ENCODE measurements at regions not wholly inside any gene's neighbourhood (a gene's known extent, or its start where the extent isn't known, plus 50 kb on each side); places are given as distances from the start of the nearest gene placed in this dataset.

GRCh38 chr14:101206556-101206955 is 303.0 kb upstream of the RTL1 start:
- H3K9ac ChIP-seq: no peak overlapping the region
- no peak overlapping the region for H3K4me3 ChIP-seq (IDR thresholded peaks at IDR 0.05; ENCODE audit: insufficient read depth, low read depth, low read length)
- H4K20me1 ChIP-seq (ENCODE audit: insufficient read depth): no peaks in the 10 kb centered on the region
- no peak for TF ChIP-seq CTCF (conservative IDR thresholded peaks at IDR 0.05; ENCODE audit: low read depth, low read length)
- no peak overlapping the region for H3K27ac ChIP-seq
- H3K4me1 ChIP-seq (ENCODE audit: low read depth, poor library complexity, severe bottlenecking): no peaks in the 10 kb centered on the region
- H2AFZ ChIP-seq (ENCODE audit: low read depth): no peak overlapping the region
- H3K27me3 ChIP-seq (ENCODE audit: insufficient read depth, low read depth): no peaks in the 10 kb centered on the region; the same call in 1 of the 2 replicates
- no peak overlapping the region for H3K4me2 ChIP-seq
- H3K36me3 ChIP-seq (ENCODE audit: insufficient read depth): no peaks in the 10 kb centered on the region
- H3K79me2 ChIP-seq (ENCODE audit: insufficient read depth, low read depth): no peaks in the 10 kb centered on the region

GRCh38 chr14:101207041-101207440 is 303.5 kb upstream of the RTL1 start:
- TF ChIP-seq CTCF (conservative IDR thresholded peaks at IDR 0.05; ENCODE audit: low read depth, low read length): no peak
- Histone ChIP-seq H4K20me1 (ENCODE audit: insufficient read depth) (no peaks in the 10 kb centered on the region), H3K9ac (no peak overlapping the region), H3K36me3 (ENCODE audit: insufficient read depth) (no peaks in the 10 kb centered on the region), H3K4me3 (IDR thresholded peaks at IDR 0.05; ENCODE audit: insufficient read depth, low read depth, low read length) (no peak overlapping the region), H3K27ac (no peak overlapping the region), H2AFZ (ENCODE audit: low read depth) (no peak overlapping the region), H3K79me2 (ENCODE audit: insufficient read depth, low read depth) (no peaks in the 10 kb centered on the region), H3K4me2 (no peak overlapping the region), H3K4me1 (ENCODE audit: low read depth, poor library complexity, severe bottlenecking) (no peaks in the 10 kb centered on the region), H3K27me3 (ENCODE audit: insufficient read depth, low read depth) (no peaks in the 10 kb centered on the region)

- Histone ChIP-seq H3K79me2 (ENCODE audit: insufficient read depth, low read depth) (no peaks in the 10 kb centered on the region), H3K36me3 (ENCODE audit: insufficient read depth) (no peaks in the 10 kb centered on the region), H3K4me3 (IDR thresholded peaks at IDR 0.05; ENCODE audit: insufficient read depth, low read depth, low read length) (no peak overlapping the region), H3K9ac (no peak overlapping the region), H3K27me3 (ENCODE audit: insufficient read depth, low read depth) (no peaks in the 10 kb centered on the region), H2AFZ (ENCODE audit: low read depth) (no peak overlapping the region), H3K4me2 (no peak overlapping the region), H3K27ac (no peak overlapping the region), H4K20me1 (ENCODE audit: insufficient read depth) (no peaks in the 10 kb centered on the region), H3K4me1 (ENCODE audit: low read depth, poor library complexity, severe bottlenecking) (no peaks in the 10 kb centered on the region)
- no peak for TF ChIP-seq CTCF (conservative IDR thresholded peaks at IDR 0.05; ENCODE audit: low read depth, low read length)
Observed at GRCh38 chr14:101207897-101208296, 304.4 kb upstream of the RTL1 start.

- Histone ChIP-seq H3K9ac (no peak overlapping the region), H2AFZ (ENCODE audit: low read depth) (no peak overlapping the region), H3K4me2 (no peak overlapping the region), H3K4me1 (ENCODE audit: low read depth, poor library complexity, severe bottlenecking) (no peaks in the 10 kb centered on the region), H3K36me3 (ENCODE audit: insufficient read depth) (no peaks in the 10 kb centered on the region), H4K20me1 (ENCODE audit: insufficient read depth) (no peaks in the 10 kb centered on the region), H3K79me2 (ENCODE audit: insufficient read depth, low read depth) (no peaks in the 10 kb centered on the region), H3K4me3 (IDR thresholded peaks at IDR 0.05; ENCODE audit: insufficient read depth, low read depth, low read length) (no peak overlapping the region), H3K27me3 (ENCODE audit: insufficient read depth, low read depth) (no peaks in the 10 kb centered on the region), H3K27ac (no peak overlapping the region)
- TF ChIP-seq CTCF (conservative IDR thresholded peaks at IDR 0.05; ENCODE audit: low read depth, low read length): no peak
Observed at GRCh38 chr14:101209594-101209993, 306.1 kb upstream of the RTL1 start.
